Heart left ventricle (tissue), 13 donors: ENCODE measurements at regions not wholly inside any gene's neighbourhood (a gene's known extent, or its start where the extent isn't known, plus 50 kb on each side); places are given as distances from the start of the nearest gene placed in this dataset.

Experiments used
- POLR2A ChIP-seq, 2 donors: fragments of 450-650 bp; IDR thresholded peaks; one replicate each; pipeline ENCODE4 v1.6.1; 2017; ENCODE audit warnings: antibody characterized with exemption in 2 of 2, mild to moderate bottlenecking in 2 of 2, moderate library complexity in 2 of 2
- TF ChIP-seq, protein P1 (sequence below), 12 donors: fragments of 200-600 bp; sonication (generic) in 4 of 12; IDR thresholded peaks; one replicate each; pipeline versions ENCODE4 v1.5.0 to v1.8.0; 2018 to 2022; ENCODE audit warnings: antibody characterized with exemption in 12 of 12, mild to moderate bottlenecking in 5 of 12
- donor health status: ischemic (EF 13 %, LVEDD 7.1; RV severe dilation, severe dysfunction).
- donor health status: DM: no; HTN: yes; CAD: no.
- donor health status: DM: no; HTN: no; CAD: no.
- donor health status: ischemic (EF 25% LVEDD 6.9; RV normal size, moderate dysfunction).
- donor health status: ischemic (EF 25% LVEDD 5.7; RV mildly dilated, moderate dysfunction).
- donor health status: ischemic (EF 35%, LVEDD 5.7; RV mildly dilated, moderate dysfunction).
- donor health status: nonischemic (EF 11% LVEDD 7.7; RV severe dilation, severe dysfunction).
- donor health status: DM: yes; HTN: yes; CAD: no.
- donor health status: PGD.
- donor health status: ischemic (EF 29% LVEDD 5.4; RV normal size, mild dysfunction).
- donor health status: nonischemic (EF 23%, LVEDD 6.1; RV moderate dilation, normal function).

DNA sequence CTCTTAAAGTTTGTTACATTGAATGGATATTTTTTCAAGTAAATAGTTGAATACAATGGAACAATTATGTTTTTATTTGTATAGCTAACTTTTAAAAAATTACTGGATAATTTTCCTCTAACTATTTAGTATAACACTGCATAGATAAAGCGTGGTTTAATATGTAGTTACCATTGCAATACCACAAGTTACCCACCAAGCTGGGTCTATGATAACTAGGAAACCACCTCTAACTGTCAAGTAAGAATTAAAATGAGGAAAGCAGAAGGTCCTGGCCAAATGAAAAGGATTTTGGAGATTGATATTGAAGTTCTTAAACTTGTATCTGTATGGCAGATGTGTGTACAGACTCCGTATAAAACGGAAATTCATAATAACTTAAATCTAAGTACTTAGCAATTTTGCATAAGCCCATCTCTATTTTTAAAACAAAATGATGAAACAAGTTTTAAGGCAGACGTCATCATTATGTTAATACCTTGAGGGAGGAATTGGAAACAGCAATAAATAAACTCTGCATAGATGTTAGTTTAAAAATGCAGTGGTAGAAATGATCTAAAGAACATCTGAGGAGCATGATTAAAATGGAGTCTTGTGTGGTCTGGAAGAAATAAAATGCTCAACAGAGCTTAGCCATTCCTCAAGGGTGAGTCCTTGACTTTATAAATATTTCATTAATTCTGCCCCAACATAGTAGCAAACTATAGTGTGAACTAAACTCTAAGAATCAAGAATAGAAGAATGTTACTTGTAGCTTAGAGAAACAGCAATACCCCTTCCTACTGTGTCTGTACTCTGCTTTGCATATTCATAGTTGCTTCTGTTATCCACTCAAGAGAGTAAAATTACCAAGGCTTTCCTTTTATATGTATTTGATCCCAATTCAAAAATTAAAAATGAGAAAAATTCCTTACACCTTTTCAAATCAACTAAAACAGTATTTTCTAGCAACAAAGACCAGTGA lies 206.4 kb upstream of the FERD3L start:
- TF ChIP-seq, protein P1, sequence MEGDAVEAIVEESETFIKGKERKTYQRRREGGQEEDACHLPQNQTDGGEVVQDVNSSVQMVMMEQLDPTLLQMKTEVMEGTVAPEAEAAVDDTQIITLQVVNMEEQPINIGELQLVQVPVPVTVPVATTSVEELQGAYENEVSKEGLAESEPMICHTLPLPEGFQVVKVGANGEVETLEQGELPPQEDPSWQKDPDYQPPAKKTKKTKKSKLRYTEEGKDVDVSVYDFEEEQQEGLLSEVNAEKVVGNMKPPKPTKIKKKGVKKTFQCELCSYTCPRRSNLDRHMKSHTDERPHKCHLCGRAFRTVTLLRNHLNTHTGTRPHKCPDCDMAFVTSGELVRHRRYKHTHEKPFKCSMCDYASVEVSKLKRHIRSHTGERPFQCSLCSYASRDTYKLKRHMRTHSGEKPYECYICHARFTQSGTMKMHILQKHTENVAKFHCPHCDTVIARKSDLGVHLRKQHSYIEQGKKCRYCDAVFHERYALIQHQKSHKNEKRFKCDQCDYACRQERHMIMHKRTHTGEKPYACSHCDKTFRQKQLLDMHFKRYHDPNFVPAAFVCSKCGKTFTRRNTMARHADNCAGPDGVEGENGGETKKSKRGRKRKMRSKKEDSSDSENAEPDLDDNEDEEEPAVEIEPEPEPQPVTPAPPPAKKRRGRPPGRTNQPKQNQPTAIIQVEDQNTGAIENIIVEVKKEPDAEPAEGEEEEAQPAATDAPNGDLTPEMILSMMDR (IDR thresholded peaks at IDR 0.05) = no peak
- TF ChIP-seq POLR2A (IDR thresholded peaks at IDR 0.05) = no peak
